ENCODE measurements at regions not wholly inside any gene's neighbourhood (a gene's known extent, or its start where the extent isn't known, plus 50 kb on each side); places are given as distances from the start of the nearest gene placed in this dataset.

- no peak for DNase-seq
These were observed 129.0 kb downstream of the SYF2 start for GRCh38 chr1:25103164-25103795.

GRCh38 chr1:25100151-25100833 is 132.0 kb downstream of the SYF2 start:
- DNase-seq, result no peak

- peak; percentile 21 for DNase-seq
These were observed 132.9 kb downstream of the SYF2 start for GRCh38 chr1:25099343-25099951.

GRCh38 chr1:25098717-25099116 is 133.6 kb downstream of the SYF2 start:
- DNase-seq, result no peak

- DNase-seq, result no peak
These were observed 135.8 kb downstream of the SYF2 start for GRCh38 chr1:25096307-25097150.

- DNase-seq, result no peak
These were observed 136.6 kb downstream of the SYF2 start for GRCh38 chr1:25095635-25096200.

GRCh38 chr1:25094995-25095394 is 137.3 kb downstream of the SYF2 start:
- DNase-seq, result no peak

- no peak for DNase-seq
These were observed 138.1 kb downstream of the SYF2 start for GRCh38 chr1:25094229-25094628.

GRCh38 chr1:25091658-25092057 is 140.6 kb downstream of the SYF2 start:
- DNase-seq, result peak; percentile 25

GRCh38 chr1:25090707-25091422 is 141.4 kb downstream of the SYF2 start:
- DNase-seq, result no peak

- no peak for DNase-seq
These were observed 142.5 kb downstream of the SYF2 start for GRCh38 chr1:25089772-25090171.

- no peak for DNase-seq
These were observed 143.4 kb downstream of the SYF2 start for GRCh38 chr1:25088946-25089345.

- DNase-seq, result no peak
These were observed 144.1 kb downstream of the SYF2 start for GRCh38 chr1:25088180-25088701.

GRCh38 chr1:25086518-25087079 is 145.7 kb downstream of the SYF2 start:
- no peak for DNase-seq

- no peak for DNase-seq
These were observed 147.9 kb downstream of the SYF2 start for GRCh38 chr1:25084407-25084806.

GRCh38 chr1:25083481-25084345 is 148.6 kb downstream of the SYF2 start:
- DNase-seq, result no peak

GRCh38 chr1:25082995-25083394 is 149.3 kb downstream of the SYF2 start:
- no peak for DNase-seq

- no peak for DNase-seq
These were observed 149.9 kb downstream of the SYF2 start for GRCh38 chr1:25082216-25082899.

- DNase-seq, result no peak
These were observed 150.8 kb downstream of the SYF2 start for GRCh38 chr1:25081496-25081895.

All from NCI-H524 treated with DMSO at 0.1 percent for 48 hours (cell line).